ENCODE measurements at regions not wholly inside any gene's neighbourhood (a gene's known extent, or its start where the extent isn't known, plus 50 kb on each side); places are given as distances from the start of the nearest gene placed in this dataset.

- H3K4me3 ChIP-seq (ENCODE audit: low read length): no peak overlapping the region
- H3K27ac ChIP-seq (ENCODE audit: low read depth, low read length): no peak overlapping the region
- H3F3A ChIP-seq (ENCODE audit: control insufficient read depth, insufficient read depth): no peaks in the 10 kb centered on the region
- H3K36me3 ChIP-seq (ENCODE audit: control insufficient read depth, low read length): no peaks in the 10 kb centered on the region
- no peaks in the 10 kb centered on the region for H3K79me2 ChIP-seq (ENCODE audit: control insufficient read depth, low read length)
- H3K4me1 ChIP-seq (ENCODE audit: control insufficient read depth, low read length): no peaks in the 10 kb centered on the region
- TF ChIP-seq CTCF (IDR thresholded peaks at IDR 0.05; ENCODE audit: low read depth, low read length, poor library complexity, severe bottlenecking): no peak
- TF ChIP-seq EZH2phosphoT487 (IDR thresholded peaks at IDR 0.05; ENCODE audit: borderline replicate concordance, low read length): no peak
- H4K20me1 ChIP-seq (ENCODE audit: control insufficient read depth, insufficient read depth, low read depth, low read length): no peaks in the 10 kb centered on the region
- H3K4me2 ChIP-seq (ENCODE audit: low read length): no peak overlapping the region
- H3K9me2 ChIP-seq (replicated peaks; ENCODE audit: control insufficient read depth, low read length): no peaks in the 10 kb centered on the region
- H3K27me3 ChIP-seq (ENCODE audit: control insufficient read depth, low read length): no peaks in the 10 kb centered on the region
- no peaks in the 10 kb centered on the region for H3K9me3 ChIP-seq (ENCODE audit: control insufficient read depth, insufficient read depth, low read length)
Measured at GRCh38 chr11:80872116-80872728, 1431.4 kb upstream of the TENM4 start.

- Histone ChIP-seq H3K27me3 (ENCODE audit: control insufficient read depth, low read length) (no peaks in the 10 kb centered on the region), H3F3A (ENCODE audit: control insufficient read depth, insufficient read depth) (no peaks in the 10 kb centered on the region), H3K27ac (ENCODE audit: low read depth, low read length) (no peak overlapping the region), H3K4me3 (ENCODE audit: low read length) (no peak overlapping the region), H4K20me1 (ENCODE audit: control insufficient read depth, insufficient read depth, low read depth, low read length) (no peaks in the 10 kb centered on the region), H3K36me3 (ENCODE audit: control insufficient read depth, low read length) (no peaks in the 10 kb centered on the region), H3K4me2 (ENCODE audit: low read length) (no peak overlapping the region), H3K9me2 (replicated peaks; ENCODE audit: control insufficient read depth, low read length) (no peaks in the 10 kb centered on the region), H3K79me2 (ENCODE audit: control insufficient read depth, low read length) (no peaks in the 10 kb centered on the region), H3K9me3 (ENCODE audit: control insufficient read depth, insufficient read depth, low read length) (no peaks in the 10 kb centered on the region), H3K4me1 (ENCODE audit: control insufficient read depth, low read length) (no peaks in the 10 kb centered on the region)
- TF ChIP-seq CTCF (IDR thresholded peaks at IDR 0.05; ENCODE audit: low read depth, low read length, poor library complexity, severe bottlenecking) (no peak), EZH2phosphoT487 (IDR thresholded peaks at IDR 0.05; ENCODE audit: borderline replicate concordance, low read length) (no peak)
Measured at GRCh38 chr11:80868831-80869230, 1428.0 kb upstream of the TENM4 start.

GRCh38 chr11:80862011-80862410, 1421.2 kb upstream of the TENM4 start:
- H3F3A ChIP-seq (ENCODE audit: control insufficient read depth, insufficient read depth): no peaks in the 10 kb centered on the region
- H3K79me2 ChIP-seq (ENCODE audit: control insufficient read depth, low read length): no peaks in the 10 kb centered on the region
- TF ChIP-seq EZH2phosphoT487 (IDR thresholded peaks at IDR 0.05; ENCODE audit: borderline replicate concordance, low read length): no peak
- no peak for TF ChIP-seq CTCF (IDR thresholded peaks at IDR 0.05; ENCODE audit: low read depth, low read length, poor library complexity, severe bottlenecking)
- H3K36me3 ChIP-seq (ENCODE audit: control insufficient read depth, low read length): no peaks in the 10 kb centered on the region
- no peaks in the 10 kb centered on the region for H4K20me1 ChIP-seq (ENCODE audit: control insufficient read depth, insufficient read depth, low read depth, low read length)
- H3K27me3 ChIP-seq (ENCODE audit: control insufficient read depth, low read length): no peaks in the 10 kb centered on the region
- H3K4me2 ChIP-seq (ENCODE audit: low read length): no peak overlapping the region
- no peak overlapping the region for H3K4me3 ChIP-seq (ENCODE audit: low read length)
- H3K4me1 ChIP-seq (ENCODE audit: control insufficient read depth, low read length): no peaks in the 10 kb centered on the region
- H3K9me3 ChIP-seq (ENCODE audit: control insufficient read depth, insufficient read depth, low read length): no peaks in the 10 kb centered on the region
- no peak overlapping the region for H3K27ac ChIP-seq (ENCODE audit: low read depth, low read length)
- H3K9me2 ChIP-seq (replicated peaks; ENCODE audit: control insufficient read depth, low read length): no peaks in the 10 kb centered on the region
